ENCODE measurements at regions not wholly inside any gene's neighbourhood (a gene's known extent, or its start where the extent isn't known, plus 50 kb on each side); places are given as distances from the start of the nearest gene placed in this dataset.

- TF ChIP-seq, protein P1, sequence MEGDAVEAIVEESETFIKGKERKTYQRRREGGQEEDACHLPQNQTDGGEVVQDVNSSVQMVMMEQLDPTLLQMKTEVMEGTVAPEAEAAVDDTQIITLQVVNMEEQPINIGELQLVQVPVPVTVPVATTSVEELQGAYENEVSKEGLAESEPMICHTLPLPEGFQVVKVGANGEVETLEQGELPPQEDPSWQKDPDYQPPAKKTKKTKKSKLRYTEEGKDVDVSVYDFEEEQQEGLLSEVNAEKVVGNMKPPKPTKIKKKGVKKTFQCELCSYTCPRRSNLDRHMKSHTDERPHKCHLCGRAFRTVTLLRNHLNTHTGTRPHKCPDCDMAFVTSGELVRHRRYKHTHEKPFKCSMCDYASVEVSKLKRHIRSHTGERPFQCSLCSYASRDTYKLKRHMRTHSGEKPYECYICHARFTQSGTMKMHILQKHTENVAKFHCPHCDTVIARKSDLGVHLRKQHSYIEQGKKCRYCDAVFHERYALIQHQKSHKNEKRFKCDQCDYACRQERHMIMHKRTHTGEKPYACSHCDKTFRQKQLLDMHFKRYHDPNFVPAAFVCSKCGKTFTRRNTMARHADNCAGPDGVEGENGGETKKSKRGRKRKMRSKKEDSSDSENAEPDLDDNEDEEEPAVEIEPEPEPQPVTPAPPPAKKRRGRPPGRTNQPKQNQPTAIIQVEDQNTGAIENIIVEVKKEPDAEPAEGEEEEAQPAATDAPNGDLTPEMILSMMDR (IDR thresholded peaks at IDR 0.05; ENCODE audit: control extremely low read depth, extremely low read depth, low read depth, missing control alignments): no peak
- POLR2A ChIA-PET: no interaction called here
- no peak for DNase-seq (ENCODE audit: extremely low spot score)
- CTCF ChIA-PET: no interaction called here
Observed at GRCh38 chr14:51424561-51425251, 184.7 kb downstream of the TMX1 start.

DNA sequence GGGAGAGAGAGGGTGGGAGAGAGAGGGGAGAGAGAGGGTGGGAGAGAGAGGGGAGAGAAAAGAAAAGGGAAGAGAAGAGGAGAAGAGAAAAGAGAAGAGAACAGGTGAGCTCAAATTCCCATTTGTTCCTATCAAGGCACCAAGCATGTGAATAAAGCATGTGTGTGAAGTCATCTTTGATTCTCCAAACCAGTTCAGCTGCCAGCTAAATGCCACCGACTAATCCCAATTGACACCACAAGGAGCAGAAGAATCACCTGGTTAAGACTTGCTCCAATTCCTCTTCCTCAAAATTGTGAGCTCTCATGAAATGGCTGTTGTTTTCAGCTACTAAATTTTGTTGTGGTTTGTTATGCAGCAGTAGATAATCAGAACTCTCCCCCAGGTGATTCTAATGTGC lies 188.9 kb downstream of the TMX1 start:
- ChIA-PET POLR2A (no interaction called here), CTCF (interaction anchor here (1.0 to 1.3 kb wide), 3 partner anchors 10 to 18 kb away, joined by 3 to 5 read pairs (median 4); no protein-coding TSS in a partner anchor)
- TF ChIP-seq, protein P1 (IDR thresholded peaks at IDR 0.05; ENCODE audit: control extremely low read depth, extremely low read depth, low read depth, missing control alignments): no peak
- DNase-seq (ENCODE audit: extremely low spot score): no peak

DNA sequence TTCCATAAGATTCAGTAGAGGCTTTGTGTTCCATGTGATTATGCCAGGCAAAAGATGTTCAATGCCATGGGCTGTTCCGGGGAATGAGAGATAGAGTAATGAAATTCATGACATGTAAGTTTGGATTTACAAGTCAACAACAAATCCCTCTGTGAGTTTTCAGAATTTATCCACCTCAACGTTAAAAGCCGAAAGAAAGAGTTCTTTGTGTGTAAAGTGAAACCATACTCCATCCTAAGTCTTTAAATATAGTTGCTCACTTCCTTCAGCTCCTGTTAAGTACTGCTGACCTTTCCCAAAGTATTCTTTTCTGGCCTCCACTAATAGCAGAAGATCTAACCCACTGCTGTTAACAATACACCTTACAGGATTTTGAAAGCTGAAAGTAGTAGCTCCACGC lies 190.0 kb downstream of the TMX1 start:
- no peak for DNase-seq (ENCODE audit: extremely low spot score)
- ChIA-PET CTCF (no interaction called here), POLR2A (interaction anchor here (0.7 kb wide), 1 partner anchor 452 kb away, joined by 3 read pairs; no protein-coding TSS in a partner anchor)
- TF ChIP-seq, protein P1 (IDR thresholded peaks at IDR 0.05; ENCODE audit: control extremely low read depth, extremely low read depth, low read depth, missing control alignments): no peak

DNA sequence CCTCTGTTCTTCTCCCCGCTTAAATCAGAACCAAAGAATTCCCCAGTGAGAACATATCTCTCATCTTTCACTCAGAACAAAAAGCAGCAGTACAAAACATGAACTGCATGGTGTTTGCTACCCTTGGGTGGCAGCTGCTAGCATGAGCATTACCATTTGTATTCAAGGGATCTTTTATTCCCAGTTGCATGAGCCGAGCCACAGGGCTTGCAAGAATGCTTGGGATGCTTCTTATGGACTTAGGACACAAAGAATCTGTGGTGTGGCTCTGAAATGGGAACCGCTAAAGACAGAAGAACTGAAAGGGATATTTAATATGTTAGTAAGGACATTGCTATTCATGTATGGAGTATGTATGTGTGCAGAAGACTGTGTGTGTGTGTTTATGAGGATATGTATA lies 190.6 kb downstream of the TMX1 start:
- CTCF ChIA-PET: no interaction called here
- DNase-seq (ENCODE audit: extremely low spot score): no peak
- POLR2A ChIA-PET: interaction anchor here (0.7 kb wide), 1 partner anchor 453 kb away, joined by 3 read pairs; no protein-coding TSS in a partner anchor
- TF ChIP-seq, protein P1 (IDR thresholded peaks at IDR 0.05; ENCODE audit: control extremely low read depth, extremely low read depth, low read depth, missing control alignments): no peak

DNA sequence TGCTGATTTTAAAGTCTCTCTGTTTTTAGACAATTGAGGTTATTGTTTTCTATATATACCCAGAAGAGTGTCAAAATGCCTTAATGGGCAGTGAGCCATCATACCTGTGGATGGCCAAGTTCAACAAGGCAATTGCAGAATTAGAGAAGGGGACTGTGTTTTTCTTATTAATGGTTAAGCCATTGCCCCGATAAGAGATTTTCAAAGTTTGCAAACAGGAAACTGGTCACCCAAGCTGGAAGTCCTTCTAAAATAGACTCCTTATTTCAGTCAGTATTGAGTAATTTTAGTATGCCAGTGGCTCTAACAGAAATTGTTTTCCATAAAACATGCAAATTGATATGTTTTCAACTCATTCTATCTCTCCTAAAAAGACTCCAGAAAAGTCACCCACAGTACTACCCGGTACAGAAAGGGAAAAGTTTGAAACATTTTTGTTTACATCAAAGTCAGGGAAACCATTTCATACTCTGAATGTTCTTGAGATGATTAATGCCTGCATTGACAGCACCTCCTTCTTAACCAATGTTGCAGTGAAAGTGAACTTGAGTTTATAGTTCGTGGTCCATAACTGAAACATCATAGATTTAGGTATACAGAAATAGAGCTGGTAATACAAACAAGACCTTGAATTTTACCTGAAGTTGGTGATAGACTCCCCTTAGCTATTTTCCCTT lies 191.1 kb downstream of the TMX1 start:
- DNase-seq (ENCODE audit: extremely low spot score): no peak
- CTCF ChIA-PET: interaction anchor here (1.7 kb wide), 1 partner anchor 349 kb away, joined by 6 read pairs; no protein-coding TSS in a partner anchor
- POLR2A ChIA-PET: no interaction called here
- TF ChIP-seq, protein P1 (IDR thresholded peaks at IDR 0.05; ENCODE audit: control extremely low read depth, extremely low read depth, low read depth, missing control alignments): no peak

GRCh38 chr14:51431741-51432140 lies 191.7 kb downstream of the TMX1 start:
- CTCF ChIA-PET: interaction anchor here (1.7 kb wide), 1 partner anchor 348 kb away, joined by 6 read pairs; no protein-coding TSS in a partner anchor
- DNase-seq (ENCODE audit: extremely low spot score): no peak
- TF ChIP-seq, protein P1 (IDR thresholded peaks at IDR 0.05; ENCODE audit: control extremely low read depth, extremely low read depth, low read depth, missing control alignments): no peak
- POLR2A ChIA-PET: no interaction called here
